ENCODE measurements at regions not wholly inside any gene's neighbourhood (a gene's known extent, or its start where the extent isn't known, plus 50 kb on each side); places are given as distances from the start of the nearest gene placed in this dataset.
"Not testable (repeated sequence)": the region's sequence is repeated elsewhere in the genome, so short reads cannot be mapped to it uniquely, and the experiment has no call there.

GRCh38 chr2:111579500-111580134, 304.4 kb downstream of the ANAPC1 start:
- not testable (repeated sequence) for TF ChIP-seq POLR2AphosphoS5 (IDR thresholded peaks at IDR 0.05; ENCODE audit: low read depth, low read length); PAX5 (IDR thresholded peaks at IDR 0.05; ENCODE audit: insufficient read depth, low read length, severe bottlenecking); TAF1 (IDR thresholded peaks at IDR 0.05; ENCODE audit: low read depth, low read length); POLR2A (IDR thresholded peaks at IDR 0.05; ENCODE audit: low read depth, low read length); SPI1 (IDR thresholded peaks at IDR 0.05; ENCODE audit: low read depth, low read length)

All from GM12891 (cell line).